H1 (cell line): ENCODE measurements at regions not wholly inside any gene's neighbourhood (a gene's known extent, or its start where the extent isn't known, plus 50 kb on each side); places are given as distances from the start of the nearest gene placed in this dataset.

Experiments used
- ASH2L ChIP-seq: fragments of 200-600, 300-600 bp; sonication (generic); IDR thresholded peaks from one replicate; pipeline ENCODE4 v1.7.1; 2017; ENCODE audit warnings: low read length
- CHD1 ChIP-seq: IDR thresholded peaks from 2 replicates; pipeline ENCODE4 v1.6.1; 2012; ENCODE audit warnings: low read depth, low read length, improper control_type of control experiment
- JUN ChIP-seq: IDR thresholded peaks from 2 replicates; pipeline ENCODE4 v1.6.1; 2011; ENCODE audit warnings: low read depth, mild to moderate bottlenecking, improper control_type of control experiment, low read length
- MAFK ChIP-seq: IDR thresholded peaks from 2 replicates; pipeline ENCODE4 v1.6.1; 2012; ENCODE audit warnings: low read depth, mild to moderate bottlenecking, improper control_type of control experiment, low read length
- NRF1 ChIP-seq: IDR thresholded peaks from 2 replicates; pipeline ENCODE4 v1.6.1; 2011; ENCODE audit warnings: mild to moderate bottlenecking, low read depth, low read length, improper control_type of control experiment
- RNF2 ChIP-seq: fragments of 200-900, 300-1000 bp; sonication (generic); IDR thresholded peaks from 2 replicates; pipeline ENCODE4 v1.7.1; 2016; ENCODE audit warnings: borderline replicate concordance, low read depth, mild to moderate bottlenecking, antibody characterized with exemption, low read length; ENCODE audit not compliant: poor library complexity, severe bottlenecking; ENCODE audit errors: missing control alignments
- SRF ChIP-seq: IDR thresholded peaks from 2 replicates; pipeline ENCODE4 v1.6.1; 2011; ENCODE audit warnings: mild to moderate bottlenecking, low read depth, low read length, moderate library complexity
- TF ChIP-seq, protein P1 (sequence below): fragments of 300-600 bp; sonication (generic); IDR thresholded peaks from 2 replicates; pipeline ENCODE4 v1.7.1; 2012; ENCODE audit warnings: low read length, moderate library complexity, mild to moderate bottlenecking, inconsistent platforms; ENCODE audit not compliant: insufficient replicate concordance

DNA sequence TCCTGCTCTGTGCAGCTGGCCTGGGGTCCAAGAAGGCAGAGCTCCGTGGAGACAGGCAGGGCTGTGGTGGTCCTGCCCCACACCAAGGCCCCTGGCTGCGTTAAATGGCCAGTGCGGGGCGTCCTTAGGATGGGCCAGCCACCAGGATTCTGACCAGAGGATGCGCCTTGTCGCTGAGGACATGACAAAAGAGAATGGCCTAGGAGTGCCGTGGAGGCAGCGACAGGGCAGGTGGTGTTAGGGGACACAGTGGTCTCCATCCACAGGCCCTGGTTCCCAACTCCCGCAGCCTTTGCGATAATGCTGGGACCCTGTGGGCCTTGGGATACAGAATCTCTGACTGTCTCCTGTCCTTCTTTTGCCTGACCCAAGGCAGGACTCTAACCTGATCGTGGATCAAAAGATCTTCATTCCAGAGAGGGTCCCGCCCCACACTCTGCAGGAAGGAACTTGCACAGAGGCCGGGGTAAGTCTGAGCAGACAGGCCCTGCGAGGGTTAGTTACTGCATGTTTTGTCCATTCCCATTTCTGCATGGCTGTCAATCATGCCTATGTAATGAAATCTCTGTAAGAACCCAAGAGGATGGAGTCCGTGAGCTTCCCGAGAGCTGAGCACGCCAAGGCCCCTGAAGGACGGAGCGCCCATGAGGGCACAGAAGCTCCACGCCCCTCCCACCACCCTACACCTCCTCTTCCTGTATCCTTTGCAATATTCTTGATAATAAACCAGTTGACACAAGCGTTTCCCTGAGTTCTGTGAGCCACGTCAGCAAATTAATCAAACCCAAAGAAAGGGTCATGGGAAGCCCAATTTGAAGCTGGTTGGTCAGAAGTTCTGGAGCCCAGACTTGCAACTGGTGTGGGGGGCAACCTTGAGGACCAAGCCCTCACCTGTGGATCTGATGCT lies 251.5 kb upstream of the SALL3 start (continued):
- TF ChIP-seq, protein P1, sequence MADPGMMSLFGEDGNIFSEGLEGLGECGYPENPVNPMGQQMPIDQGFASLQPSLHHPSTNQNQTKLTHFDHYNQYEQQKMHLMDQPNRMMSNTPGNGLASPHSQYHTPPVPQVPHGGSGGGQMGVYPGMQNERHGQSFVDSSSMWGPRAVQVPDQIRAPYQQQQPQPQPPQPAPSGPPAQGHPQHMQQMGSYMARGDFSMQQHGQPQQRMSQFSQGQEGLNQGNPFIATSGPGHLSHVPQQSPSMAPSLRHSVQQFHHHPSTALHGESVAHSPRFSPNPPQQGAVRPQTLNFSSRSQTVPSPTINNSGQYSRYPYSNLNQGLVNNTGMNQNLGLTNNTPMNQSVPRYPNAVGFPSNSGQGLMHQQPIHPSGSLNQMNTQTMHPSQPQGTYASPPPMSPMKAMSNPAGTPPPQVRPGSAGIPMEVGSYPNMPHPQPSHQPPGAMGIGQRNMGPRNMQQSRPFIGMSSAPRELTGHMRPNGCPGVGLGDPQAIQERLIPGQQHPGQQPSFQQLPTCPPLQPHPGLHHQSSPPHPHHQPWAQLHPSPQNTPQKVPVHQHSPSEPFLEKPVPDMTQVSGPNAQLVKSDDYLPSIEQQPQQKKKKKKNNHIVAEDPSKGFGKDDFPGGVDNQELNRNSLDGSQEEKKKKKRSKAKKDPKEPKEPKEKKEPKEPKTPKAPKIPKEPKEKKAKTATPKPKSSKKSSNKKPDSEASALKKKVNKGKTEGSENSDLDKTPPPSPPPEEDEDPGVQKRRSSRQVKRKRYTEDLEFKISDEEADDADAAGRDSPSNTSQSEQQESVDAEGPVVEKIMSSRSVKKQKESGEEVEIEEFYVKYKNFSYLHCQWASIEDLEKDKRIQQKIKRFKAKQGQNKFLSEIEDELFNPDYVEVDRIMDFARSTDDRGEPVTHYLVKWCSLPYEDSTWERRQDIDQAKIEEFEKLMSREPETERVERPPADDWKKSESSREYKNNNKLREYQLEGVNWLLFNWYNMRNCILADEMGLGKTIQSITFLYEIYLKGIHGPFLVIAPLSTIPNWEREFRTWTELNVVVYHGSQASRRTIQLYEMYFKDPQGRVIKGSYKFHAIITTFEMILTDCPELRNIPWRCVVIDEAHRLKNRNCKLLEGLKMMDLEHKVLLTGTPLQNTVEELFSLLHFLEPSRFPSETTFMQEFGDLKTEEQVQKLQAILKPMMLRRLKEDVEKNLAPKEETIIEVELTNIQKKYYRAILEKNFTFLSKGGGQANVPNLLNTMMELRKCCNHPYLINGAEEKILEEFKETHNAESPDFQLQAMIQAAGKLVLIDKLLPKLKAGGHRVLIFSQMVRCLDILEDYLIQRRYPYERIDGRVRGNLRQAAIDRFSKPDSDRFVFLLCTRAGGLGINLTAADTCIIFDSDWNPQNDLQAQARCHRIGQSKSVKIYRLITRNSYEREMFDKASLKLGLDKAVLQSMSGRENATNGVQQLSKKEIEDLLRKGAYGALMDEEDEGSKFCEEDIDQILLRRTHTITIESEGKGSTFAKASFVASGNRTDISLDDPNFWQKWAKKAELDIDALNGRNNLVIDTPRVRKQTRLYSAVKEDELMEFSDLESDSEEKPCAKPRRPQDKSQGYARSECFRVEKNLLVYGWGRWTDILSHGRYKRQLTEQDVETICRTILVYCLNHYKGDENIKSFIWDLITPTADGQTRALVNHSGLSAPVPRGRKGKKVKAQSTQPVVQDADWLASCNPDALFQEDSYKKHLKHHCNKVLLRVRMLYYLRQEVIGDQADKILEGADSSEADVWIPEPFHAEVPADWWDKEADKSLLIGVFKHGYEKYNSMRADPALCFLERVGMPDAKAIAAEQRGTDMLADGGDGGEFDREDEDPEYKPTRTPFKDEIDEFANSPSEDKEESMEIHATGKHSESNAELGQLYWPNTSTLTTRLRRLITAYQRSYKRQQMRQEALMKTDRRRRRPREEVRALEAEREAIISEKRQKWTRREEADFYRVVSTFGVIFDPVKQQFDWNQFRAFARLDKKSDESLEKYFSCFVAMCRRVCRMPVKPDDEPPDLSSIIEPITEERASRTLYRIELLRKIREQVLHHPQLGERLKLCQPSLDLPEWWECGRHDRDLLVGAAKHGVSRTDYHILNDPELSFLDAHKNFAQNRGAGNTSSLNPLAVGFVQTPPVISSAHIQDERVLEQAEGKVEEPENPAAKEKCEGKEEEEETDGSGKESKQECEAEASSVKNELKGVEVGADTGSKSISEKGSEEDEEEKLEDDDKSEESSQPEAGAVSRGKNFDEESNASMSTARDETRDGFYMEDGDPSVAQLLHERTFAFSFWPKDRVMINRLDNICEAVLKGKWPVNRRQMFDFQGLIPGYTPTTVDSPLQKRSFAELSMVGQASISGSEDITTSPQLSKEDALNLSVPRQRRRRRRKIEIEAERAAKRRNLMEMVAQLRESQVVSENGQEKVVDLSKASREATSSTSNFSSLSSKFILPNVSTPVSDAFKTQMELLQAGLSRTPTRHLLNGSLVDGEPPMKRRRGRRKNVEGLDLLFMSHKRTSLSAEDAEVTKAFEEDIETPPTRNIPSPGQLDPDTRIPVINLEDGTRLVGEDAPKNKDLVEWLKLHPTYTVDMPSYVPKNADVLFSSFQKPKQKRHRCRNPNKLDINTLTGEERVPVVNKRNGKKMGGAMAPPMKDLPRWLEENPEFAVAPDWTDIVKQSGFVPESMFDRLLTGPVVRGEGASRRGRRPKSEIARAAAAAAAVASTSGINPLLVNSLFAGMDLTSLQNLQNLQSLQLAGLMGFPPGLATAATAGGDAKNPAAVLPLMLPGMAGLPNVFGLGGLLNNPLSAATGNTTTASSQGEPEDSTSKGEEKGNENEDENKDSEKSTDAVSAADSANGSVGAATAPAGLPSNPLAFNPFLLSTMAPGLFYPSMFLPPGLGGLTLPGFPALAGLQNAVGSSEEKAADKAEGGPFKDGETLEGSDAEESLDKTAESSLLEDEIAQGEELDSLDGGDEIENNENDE: no peak
- TF ChIP-seq NRF1 (no peak), MAFK (no peak), CHD1 (no peak), JUN (no peak), SRF (no peak), ASH2L (no peak), RNF2 (no peak)
- TF ChIP-seq, all 59 proteins: peak for 0
